Sigmoid colon (tissue), 6 donors: ENCODE measurements at regions not wholly inside any gene's neighbourhood (a gene's known extent, or its start where the extent isn't known, plus 50 kb on each side); places are given as distances from the start of the nearest gene placed in this dataset.

Experiments used
- DNase-seq: peaks from one replicate; pipeline ENCODE4 v3.0.0-alpha.2; 2019
- H3K27ac ChIP-seq, 4 donors: fragments of 200-600 bp; sonication (generic); one replicate each; pipeline ENCODE4 v1.5.1; 2016 to 2019; ENCODE audit warnings: mild to moderate bottlenecking in 1 of 4
- H3K27me3 ChIP-seq, 3 donors: fragments of 200-600 bp; sonication (generic); one replicate each; pipeline ENCODE4 v1.5.1; 2019; ENCODE audit warnings: mild to moderate bottlenecking in 1 of 3
- H3K36me3 ChIP-seq, 4 donors: fragments of 200-600 bp; sonication (generic); one replicate each; pipeline ENCODE4 v1.5.1; 2016 to 2019
- H3K4me1 ChIP-seq, 4 donors: fragments of 200-600 bp; sonication (generic); one replicate each; pipeline ENCODE4 v1.5.1; 2017 to 2019
- H3K4me3 ChIP-seq, 4 donors: fragments of 200-600 bp; sonication (generic); one replicate each; pipeline ENCODE4 v1.5.1; 2017 to 2019; ENCODE audit warnings: mild to moderate bottlenecking in 2 of 4, moderate library complexity in 1 of 4
- H3K9me3 ChIP-seq, 4 donors: fragments of 200-600 bp in 3 of 4; sonication (generic) in 3 of 4; one replicate each; pipeline versions ENCODE4 v1.5.1 to v1.6.1; 2013 to 2019
- EP300 ChIP-seq, 4 donors: sonication (generic); formaldehyde crosslinking; IDR thresholded peaks; one replicate each; pipeline ENCODE4 v1.6.1; 2017; ENCODE audit warnings: antibody characterized with exemption in 4 of 4
- POLR2A ChIP-seq, 2 donors: fragments of 450-650 bp; IDR thresholded peaks; one replicate each; pipeline ENCODE4 v1.6.1; 2016; ENCODE audit warnings: antibody characterized with exemption in 2 of 2, mild to moderate bottlenecking in 2 of 2, moderate library complexity in 2 of 2
- POLR2AphosphoS5 ChIP-seq, 4 donors: sonication (generic); formaldehyde crosslinking; IDR thresholded peaks; one replicate each; pipeline ENCODE4 v1.6.1; 2017; ENCODE audit warnings: antibody characterized with exemption in 4 of 4
- WGBS, 2 donors: extraction: QIAGEN DNeasy Blood & Tissue Kit; methylation state at CpG; one replicate each; pipeline ENCODE4 v1.1.7; 2013; 5-methylcytosine and 5-hydroxymethylcytosine counted together
- intact Hi-C: fragments of 100-400 bp; cut with DNase I; formaldehyde crosslinking; loops from one replicate; pipeline ENCODE4 v1.15.1; 2023
- TF ChIP-seq, protein P1 (sequence below), 4 experiments: fragments of 450-650 bp in 3 of 4; fragments of 200-600 bp in 1 of 4; IDR thresholded peaks; one replicate each; pipeline ENCODE4 v1.5.1; 2016 to 2019; ENCODE audit warnings: antibody characterized with exemption in 4 of 4, mild to moderate bottlenecking in 3 of 4, moderate library complexity in 2 of 4
- donor health status: healthy with polysubstance abuse.
- donor health status: healthy.

DNA sequence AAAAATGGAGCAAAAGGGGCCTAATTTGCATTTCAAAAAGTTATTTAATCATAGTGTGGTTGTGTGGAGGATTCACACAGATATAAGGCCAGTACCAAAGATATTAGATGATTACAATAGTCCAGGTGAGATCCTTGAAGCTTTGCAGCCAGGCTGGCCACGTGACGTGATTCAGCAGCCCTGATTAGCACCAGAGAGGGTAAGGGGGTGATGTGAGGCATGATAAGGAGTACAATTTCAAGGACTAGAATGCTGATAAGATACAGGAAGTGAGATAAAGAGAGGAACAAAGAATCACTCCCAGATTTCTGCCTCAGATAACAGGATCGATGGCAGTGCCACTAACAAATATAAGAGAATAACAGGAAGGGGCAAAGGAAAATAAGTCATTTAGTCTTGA lies 108.4 kb upstream of the PALS2 start:
- intact Hi-C loops = no loop called here
- Histone ChIP-seq H3K9me3 (no peaks in the 10 kb centered on the region), H3K4me1 (no peaks in the 10 kb centered on the region), H3K36me3 (no peaks in the 10 kb centered on the region), H3K27ac (no peak overlapping the region), H3K4me3 (no peak overlapping the region), H3K27me3 (no peaks in the 10 kb centered on the region)
- TF ChIP-seq POLR2AphosphoS5 (IDR thresholded peaks at IDR 0.05) (no peak), EP300 (IDR thresholded peaks at IDR 0.05) (no peak), POLR2A (IDR thresholded peaks at IDR 0.05) (no peak)
- TF ChIP-seq, protein P1, sequence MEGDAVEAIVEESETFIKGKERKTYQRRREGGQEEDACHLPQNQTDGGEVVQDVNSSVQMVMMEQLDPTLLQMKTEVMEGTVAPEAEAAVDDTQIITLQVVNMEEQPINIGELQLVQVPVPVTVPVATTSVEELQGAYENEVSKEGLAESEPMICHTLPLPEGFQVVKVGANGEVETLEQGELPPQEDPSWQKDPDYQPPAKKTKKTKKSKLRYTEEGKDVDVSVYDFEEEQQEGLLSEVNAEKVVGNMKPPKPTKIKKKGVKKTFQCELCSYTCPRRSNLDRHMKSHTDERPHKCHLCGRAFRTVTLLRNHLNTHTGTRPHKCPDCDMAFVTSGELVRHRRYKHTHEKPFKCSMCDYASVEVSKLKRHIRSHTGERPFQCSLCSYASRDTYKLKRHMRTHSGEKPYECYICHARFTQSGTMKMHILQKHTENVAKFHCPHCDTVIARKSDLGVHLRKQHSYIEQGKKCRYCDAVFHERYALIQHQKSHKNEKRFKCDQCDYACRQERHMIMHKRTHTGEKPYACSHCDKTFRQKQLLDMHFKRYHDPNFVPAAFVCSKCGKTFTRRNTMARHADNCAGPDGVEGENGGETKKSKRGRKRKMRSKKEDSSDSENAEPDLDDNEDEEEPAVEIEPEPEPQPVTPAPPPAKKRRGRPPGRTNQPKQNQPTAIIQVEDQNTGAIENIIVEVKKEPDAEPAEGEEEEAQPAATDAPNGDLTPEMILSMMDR (IDR thresholded peaks at IDR 0.05) = no peak
- WGBS, 2 donors = 14 to 44% methylated on average over 3 of the region's 3 CpGs
- no peak for DNase-seq

DNA sequence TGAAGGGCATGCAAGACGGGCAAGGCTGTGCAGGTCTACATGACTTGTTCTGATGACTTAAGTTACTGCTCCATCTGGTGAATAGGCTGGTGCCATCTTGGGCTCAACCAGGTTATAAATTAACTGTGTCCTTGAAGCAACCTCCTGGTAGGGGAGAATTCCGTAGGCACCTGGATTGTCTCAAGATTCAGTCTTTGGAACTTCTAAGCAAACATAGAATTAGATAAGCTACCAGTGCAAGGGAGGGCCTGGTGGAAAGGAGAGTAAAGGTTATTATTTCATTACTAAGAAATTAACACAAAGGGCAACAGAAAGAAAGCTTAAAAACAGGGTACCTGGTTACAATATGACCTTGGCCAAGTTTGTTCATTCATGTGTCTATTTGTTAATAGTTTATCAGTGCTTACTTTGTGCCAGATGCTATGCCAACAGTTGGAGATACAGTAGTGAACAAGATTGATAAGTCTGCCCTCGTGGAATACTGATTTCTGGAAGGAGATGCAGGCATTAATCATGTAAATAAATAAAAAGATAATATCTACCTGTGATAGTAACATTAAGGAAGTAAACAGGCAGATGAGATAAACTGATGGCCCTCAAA lies 107.0 kb upstream of the PALS2 start:
- DNase-seq = no peak
- H3K9me3 ChIP-seq = no peaks in the 10 kb centered on the region
- TF ChIP-seq POLR2A (IDR thresholded peaks at IDR 0.05) (no peak), EP300 (IDR thresholded peaks at IDR 0.05) (no peak), POLR2AphosphoS5 (IDR thresholded peaks at IDR 0.05) (no peak)
- TF ChIP-seq, protein P1 (IDR thresholded peaks at IDR 0.05) = no peak
- H3K4me1 ChIP-seq = no peaks in the 10 kb centered on the region
- H3K27ac ChIP-seq = no peak overlapping the region
- no peaks in the 10 kb centered on the region for H3K36me3 ChIP-seq
- WGBS, 2 donors = 63 to 74% methylated on average over 3 of the region's 3 CpGs
- no peaks in the 10 kb centered on the region for H3K27me3 ChIP-seq
- no peak overlapping the region for H3K4me3 ChIP-seq
- intact Hi-C loops = no loop called here

DNA sequence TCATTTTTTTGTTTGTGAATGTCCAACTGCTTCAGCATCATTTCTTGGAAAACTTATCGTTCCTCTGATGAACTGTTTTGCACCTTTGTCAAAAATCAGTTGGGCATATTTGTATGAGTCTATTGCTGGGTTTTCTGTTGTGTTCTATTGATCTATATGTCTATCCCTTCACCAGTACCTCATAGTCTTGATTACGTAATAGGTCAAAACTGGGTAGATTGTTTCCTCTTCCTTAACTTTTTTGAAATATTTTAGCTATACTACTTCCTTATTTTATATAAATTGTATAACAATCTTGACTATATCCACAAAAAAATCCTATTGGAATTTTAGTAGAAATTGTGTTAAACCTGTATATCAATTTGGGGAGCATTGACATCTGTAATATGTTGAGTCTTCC lies 104.1 kb upstream of the PALS2 start:
- Histone ChIP-seq H3K27ac (no peak overlapping the region), H3K4me3 (no peak overlapping the region), H3K4me1 (no peaks in the 10 kb centered on the region), H3K9me3 (no peaks in the 10 kb centered on the region), H3K27me3 (no peaks in the 10 kb centered on the region), H3K36me3 (no peaks in the 10 kb centered on the region)
- WGBS, 2 donors = 90 to 92% methylated on average over 2 of the region's 2 CpGs
- TF ChIP-seq POLR2A (IDR thresholded peaks at IDR 0.05) (no peak), POLR2AphosphoS5 (IDR thresholded peaks at IDR 0.05) (no peak), EP300 (IDR thresholded peaks at IDR 0.05) (no peak)
- TF ChIP-seq, protein P1 (IDR thresholded peaks at IDR 0.05) = no peak
- intact Hi-C loops = no loop called here
- no peak for DNase-seq

DNA sequence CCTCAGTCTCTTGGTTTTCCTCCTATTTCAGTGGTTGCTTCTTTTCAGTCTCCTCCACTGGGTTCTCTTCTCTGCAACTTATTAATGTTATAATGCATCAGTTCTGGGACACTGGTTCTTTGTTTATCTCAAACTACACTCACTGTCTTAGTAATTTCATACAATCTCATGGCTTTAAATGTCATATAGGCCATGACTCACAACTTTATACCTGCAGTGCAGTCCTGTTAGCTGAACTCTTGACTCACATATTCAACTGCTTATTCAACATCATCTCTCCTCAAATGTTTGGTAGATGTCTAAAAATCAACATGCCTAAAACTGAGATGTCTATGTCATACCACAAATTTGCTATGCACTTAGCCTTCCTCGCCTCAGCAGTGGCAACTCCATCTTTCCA lies 101.2 kb upstream of the PALS2 start:
- H3K27me3 ChIP-seq = no peaks in the 10 kb centered on the region
- H3K27ac ChIP-seq = no peak overlapping the region
- H3K4me1 ChIP-seq = peaks cover 0 to under 1% (median 0%) of the 10 kb centered on the region in 4 donors
- no peaks in the 10 kb centered on the region for H3K36me3 ChIP-seq
- DNase-seq = no peak
- no peaks in the 10 kb centered on the region for H3K9me3 ChIP-seq
- intact Hi-C loops = no loop called here
- H3K4me3 ChIP-seq = no peak overlapping the region
- no peak for TF ChIP-seq EP300 (IDR thresholded peaks at IDR 0.05)
- no peak for TF ChIP-seq POLR2AphosphoS5 (IDR thresholded peaks at IDR 0.05)
- no peak for TF ChIP-seq POLR2A (IDR thresholded peaks at IDR 0.05)
- TF ChIP-seq, protein P1 (IDR thresholded peaks at IDR 0.05) = no peak
- WGBS, 2 donors = 88 to 89% methylated on average over 1 of the region's 1 CpG
